ENCODE measurements at regions not wholly inside any gene's neighbourhood (a gene's known extent, or its start where the extent isn't known, plus 50 kb on each side); places are given as distances from the start of the nearest gene placed in this dataset.

DNA sequence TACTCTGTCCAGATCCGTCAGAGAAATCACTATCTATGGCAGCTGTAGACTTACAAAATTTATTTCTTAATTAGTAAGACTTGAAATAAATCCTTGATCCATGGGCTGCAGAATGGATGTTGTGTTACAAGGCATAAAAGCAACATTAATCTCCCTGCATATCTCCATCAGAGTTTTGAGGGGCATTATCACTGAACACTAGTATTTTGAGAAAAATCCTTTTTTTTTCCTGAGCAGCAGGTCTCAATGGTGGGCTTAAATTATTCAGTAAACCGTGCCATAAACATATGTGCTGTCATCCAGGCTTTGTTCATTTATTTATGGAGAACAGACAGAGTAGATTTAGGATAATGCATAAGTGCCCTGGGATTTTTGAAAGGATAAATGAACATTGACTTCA, 457.9 kb upstream of the CTSO start:
- H3K36me3 ChIP-seq (ENCODE audit: control insufficient read depth in 2 of 2, insufficient read depth in 2 of 2, low read length in 1 of 2) = no peaks in the 10 kb centered on the region
- no peak overlapping the region for H3K4me3 ChIP-seq (ENCODE audit: low read length in 2 of 2)
- no peak overlapping the region for H3K27ac ChIP-seq (ENCODE audit: low read depth in 1 of 2, low read length in 1 of 2)
- no peaks in the 10 kb centered on the region for H3K27me3 ChIP-seq (ENCODE audit: control insufficient read depth in 2 of 2, insufficient read depth in 1 of 2, low read length in 1 of 2)
- DNase-seq (ENCODE audit: low read depth in 6 of 9, low spot score in 9 of 9) = no peak
- WGBS = 82% methylated on average over 2 of the region's 2 CpGs
- H3K4me1 ChIP-seq (ENCODE audit: control insufficient read depth in 2 of 2, insufficient read depth in 2 of 2, low read length in 2 of 2) = no peaks in the 10 kb centered on the region
- H3K9me3 ChIP-seq (ENCODE audit: control insufficient read depth in 2 of 2, insufficient read depth in 1 of 2, low read length in 1 of 2) = no peaks in the 10 kb centered on the region

DNA sequence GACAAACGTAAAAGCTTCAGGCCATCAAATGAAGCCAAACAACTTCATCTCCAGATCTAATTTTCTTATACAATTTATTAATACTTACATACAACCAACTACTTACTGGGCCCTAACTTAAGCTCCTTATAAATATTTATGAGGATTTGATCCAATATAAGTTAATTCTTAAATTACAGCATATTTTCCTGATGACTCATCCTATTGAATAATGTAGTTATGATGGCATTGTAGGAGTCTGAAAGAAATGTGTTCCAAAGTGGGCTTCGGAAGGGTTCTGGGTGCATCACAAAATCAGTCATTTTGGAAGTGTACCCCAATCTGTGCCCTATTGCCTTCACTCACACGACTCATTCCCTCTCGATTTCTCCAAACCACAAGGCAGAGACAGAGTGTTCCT, 455.1 kb upstream of the CTSO start:
- Histone ChIP-seq H3K27me3 (ENCODE audit: control insufficient read depth in 2 of 2, insufficient read depth in 1 of 2, low read length in 1 of 2) (no peaks in the 10 kb centered on the region), H3K4me1 (ENCODE audit: control insufficient read depth in 2 of 2, insufficient read depth in 2 of 2, low read length in 2 of 2) (no peaks in the 10 kb centered on the region), H3K9me3 (ENCODE audit: control insufficient read depth in 2 of 2, insufficient read depth in 1 of 2, low read length in 1 of 2) (no peaks in the 10 kb centered on the region), H3K36me3 (ENCODE audit: control insufficient read depth in 2 of 2, insufficient read depth in 2 of 2, low read length in 1 of 2) (no peaks in the 10 kb centered on the region), H3K27ac (ENCODE audit: low read depth in 1 of 2, low read length in 1 of 2) (no peak overlapping the region), H3K4me3 (ENCODE audit: low read length in 2 of 2) (no peak overlapping the region)
- WGBS = 93% methylated on average over 4 of the region's 4 CpGs
- DNase-seq (ENCODE audit: low read depth in 6 of 9, low spot score in 9 of 9) = no peak

- 73% methylated on average over 2 of the region's 2 CpGs for WGBS
These were observed 447.7 kb upstream of the CTSO start for GRCh38 chr4:156401371-156401770.

GRCh38 chr4:156396534-156396933, 442.9 kb upstream of the CTSO start:
- WGBS = 88% methylated on average over 2 of the region's 2 CpGs
- Histone ChIP-seq H3K27ac (ENCODE audit: low read depth in 1 of 2, low read length in 1 of 2) (no peak overlapping the region), H3K9me3 (ENCODE audit: control insufficient read depth in 2 of 2, insufficient read depth in 1 of 2, low read length in 1 of 2) (no peaks in the 10 kb centered on the region), H3K4me3 (ENCODE audit: low read length in 2 of 2) (no peak overlapping the region), H3K36me3 (ENCODE audit: control insufficient read depth in 2 of 2, insufficient read depth in 2 of 2, low read length in 1 of 2) (no peaks in the 10 kb centered on the region), H3K27me3 (ENCODE audit: control insufficient read depth in 2 of 2, insufficient read depth in 1 of 2, low read length in 1 of 2) (no peaks in the 10 kb centered on the region), H3K4me1 (ENCODE audit: control insufficient read depth in 2 of 2, insufficient read depth in 2 of 2, low read length in 2 of 2) (no peaks in the 10 kb centered on the region)
- no peak for DNase-seq (ENCODE audit: low read depth in 6 of 9, low spot score in 9 of 9)

More at GRCh38 chr4:156401371-156401770, 447.7 kb upstream of the CTSO start:
- no peak overlapping the region for H3K4me3 ChIP-seq (ENCODE audit: low read length in 2 of 2)
- no peak for DNase-seq (ENCODE audit: low read depth in 6 of 9, low spot score in 9 of 9)
- H3K27me3 ChIP-seq (ENCODE audit: control insufficient read depth in 2 of 2, insufficient read depth in 1 of 2, low read length in 1 of 2) = no peaks in the 10 kb centered on the region
- H3K36me3 ChIP-seq (ENCODE audit: control insufficient read depth in 2 of 2, insufficient read depth in 2 of 2, low read length in 1 of 2) = no peaks in the 10 kb centered on the region
- no peaks in the 10 kb centered on the region for H3K9me3 ChIP-seq (ENCODE audit: control insufficient read depth in 2 of 2, insufficient read depth in 1 of 2, low read length in 1 of 2)
- no peak overlapping the region for H3K27ac ChIP-seq (ENCODE audit: low read depth in 1 of 2, low read length in 1 of 2)
- no peaks in the 10 kb centered on the region for H3K4me1 ChIP-seq (ENCODE audit: control insufficient read depth in 2 of 2, insufficient read depth in 2 of 2, low read length in 2 of 2)

GRCh38 chr4:156391325-156391653, 437.6 kb upstream of the CTSO start:
- Histone ChIP-seq H3K4me3 (ENCODE audit: low read length in 2 of 2) (no peak overlapping the region), H3K36me3 (ENCODE audit: control insufficient read depth in 2 of 2, insufficient read depth in 2 of 2, low read length in 1 of 2) (no peaks in the 10 kb centered on the region), H3K9me3 (ENCODE audit: control insufficient read depth in 2 of 2, insufficient read depth in 1 of 2, low read length in 1 of 2) (no peaks in the 10 kb centered on the region), H3K27me3 (ENCODE audit: control insufficient read depth in 2 of 2, insufficient read depth in 1 of 2, low read length in 1 of 2) (no peaks in the 10 kb centered on the region), H3K4me1 (ENCODE audit: control insufficient read depth in 2 of 2, insufficient read depth in 2 of 2, low read length in 2 of 2) (no peaks in the 10 kb centered on the region), H3K27ac (ENCODE audit: low read depth in 1 of 2, low read length in 1 of 2) (no peak overlapping the region)
- DNase-seq (ENCODE audit: low read depth in 6 of 9, low spot score in 9 of 9) = no peak
- 93% methylated on average over 2 of the region's 2 CpGs for WGBS

DNA sequence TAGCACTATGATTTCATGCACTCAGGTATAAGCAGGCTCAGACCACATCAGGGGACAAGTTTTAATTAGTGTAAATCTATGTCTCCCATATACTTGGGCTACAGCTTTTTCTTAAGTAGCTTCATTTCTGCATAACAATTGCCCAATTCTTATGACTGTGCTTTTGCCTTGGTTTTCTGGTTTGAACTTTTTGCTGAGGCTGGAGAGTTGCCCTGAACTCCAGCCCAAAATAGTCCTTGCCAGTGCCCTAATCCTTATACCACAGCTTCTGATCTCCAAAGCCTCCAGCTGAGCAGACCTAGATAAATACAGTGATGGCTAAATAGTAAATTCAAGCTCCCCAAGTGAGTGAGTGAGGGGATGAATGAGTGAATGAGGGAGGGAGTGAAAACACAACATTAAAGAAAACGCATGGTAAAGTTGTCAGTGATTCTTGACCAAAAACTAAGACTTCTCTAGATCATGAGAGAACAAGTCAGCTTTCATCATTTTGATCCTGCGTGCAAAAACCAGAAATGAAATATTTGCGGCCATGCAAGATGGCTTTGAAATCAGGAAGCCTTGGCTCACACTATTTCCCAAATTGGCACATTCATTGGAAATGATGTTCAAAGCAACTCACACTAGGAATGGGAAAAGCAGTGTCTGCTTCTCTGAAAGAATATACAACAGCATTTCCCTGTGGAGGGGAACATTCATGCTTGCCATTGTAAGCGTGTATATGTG, 437.1 kb upstream of the CTSO start:
- H3K4me1 ChIP-seq (ENCODE audit: control insufficient read depth in 2 of 2, insufficient read depth in 2 of 2, low read length in 2 of 2) = no peaks in the 10 kb centered on the region
- H3K27me3 ChIP-seq (ENCODE audit: control insufficient read depth in 2 of 2, insufficient read depth in 1 of 2, low read length in 1 of 2) = no peaks in the 10 kb centered on the region
- H3K27ac ChIP-seq (ENCODE audit: low read depth in 1 of 2, low read length in 1 of 2) = no peak overlapping the region
- no peaks in the 10 kb centered on the region for H3K36me3 ChIP-seq (ENCODE audit: control insufficient read depth in 2 of 2, insufficient read depth in 2 of 2, low read length in 1 of 2)
- H3K4me3 ChIP-seq (ENCODE audit: low read length in 2 of 2) = no peak overlapping the region
- no peaks in the 10 kb centered on the region for H3K9me3 ChIP-seq (ENCODE audit: control insufficient read depth in 2 of 2, insufficient read depth in 1 of 2, low read length in 1 of 2)
- no peak for DNase-seq (ENCODE audit: low read depth in 6 of 9, low spot score in 9 of 9)
- WGBS = 93% methylated on average over 4 of the region's 4 CpGs

- no peak for DNase-seq (ENCODE audit: low read depth in 6 of 9, low spot score in 9 of 9)
- H3K4me3 ChIP-seq (ENCODE audit: low read length in 2 of 2) = no peak overlapping the region
- 88% methylated on average over 3 of the region's 3 CpGs for WGBS
These were observed 435.2 kb upstream of the CTSO start for GRCh38 chr4:156388826-156389225.

DNA sequence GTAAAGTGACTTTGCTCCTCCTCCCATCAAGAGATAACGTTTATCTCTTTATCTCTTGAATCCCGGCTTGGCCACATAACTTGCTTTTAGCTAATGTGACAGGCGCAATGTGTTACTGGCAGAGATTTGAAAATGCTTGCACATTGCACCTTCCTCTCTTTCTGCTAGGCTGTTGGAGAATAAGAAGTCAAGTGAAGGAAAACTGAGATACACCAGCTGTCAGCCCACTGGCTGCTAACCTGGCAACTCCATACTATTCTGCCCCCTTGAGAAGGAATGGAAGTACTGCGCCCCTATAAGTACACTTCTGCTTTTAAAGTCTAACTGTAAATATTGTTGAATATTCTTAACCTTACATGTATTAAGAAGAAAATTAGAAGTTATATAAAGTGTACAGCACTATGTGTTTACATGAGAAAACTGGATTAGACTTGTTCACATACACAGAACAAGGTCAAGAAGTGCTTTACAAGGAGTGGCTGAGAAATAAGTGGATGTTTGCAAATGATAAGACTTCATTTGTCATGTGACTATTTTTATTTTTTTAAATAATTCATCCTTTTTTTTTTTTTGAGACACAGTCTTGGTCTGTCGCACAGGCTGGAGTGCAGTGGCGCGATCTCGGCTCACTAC, 424.5 kb upstream of the CTSO start:
- 94% methylated on average over 8 of the region's 8 CpGs for WGBS
- H3K9me3 ChIP-seq (ENCODE audit: control insufficient read depth in 2 of 2, insufficient read depth in 1 of 2, low read length in 1 of 2) = no peaks in the 10 kb centered on the region
- H3K36me3 ChIP-seq (ENCODE audit: control insufficient read depth in 2 of 2, insufficient read depth in 2 of 2, low read length in 1 of 2) = no peaks in the 10 kb centered on the region
- H3K4me3 ChIP-seq (ENCODE audit: low read length in 2 of 2) = no peak overlapping the region
- H3K27me3 ChIP-seq (ENCODE audit: control insufficient read depth in 2 of 2, insufficient read depth in 1 of 2, low read length in 1 of 2) = no peaks in the 10 kb centered on the region
- no peak overlapping the region for H3K27ac ChIP-seq (ENCODE audit: low read depth in 1 of 2, low read length in 1 of 2)
- no peaks in the 10 kb centered on the region for H3K4me1 ChIP-seq (ENCODE audit: control insufficient read depth in 2 of 2, insufficient read depth in 2 of 2, low read length in 2 of 2)
- peak in 1 of 9 donors; percentile 3 for DNase-seq (ENCODE audit: low read depth in 6 of 9, low spot score in 9 of 9)

More at GRCh38 chr4:156388826-156389225, 435.2 kb upstream of the CTSO start:
- H3K9me3 ChIP-seq (ENCODE audit: control insufficient read depth in 2 of 2, insufficient read depth in 1 of 2, low read length in 1 of 2) = no peaks in the 10 kb centered on the region
- no peaks in the 10 kb centered on the region for H3K4me1 ChIP-seq (ENCODE audit: control insufficient read depth in 2 of 2, insufficient read depth in 2 of 2, low read length in 2 of 2)
- no peaks in the 10 kb centered on the region for H3K27me3 ChIP-seq (ENCODE audit: control insufficient read depth in 2 of 2, insufficient read depth in 1 of 2, low read length in 1 of 2)
- no peaks in the 10 kb centered on the region for H3K36me3 ChIP-seq (ENCODE audit: control insufficient read depth in 2 of 2, insufficient read depth in 2 of 2, low read length in 1 of 2)
- H3K27ac ChIP-seq (ENCODE audit: low read depth in 1 of 2, low read length in 1 of 2) = no peak overlapping the region

GRCh38 chr4:156377036-156377710, 423.5 kb upstream of the CTSO start:
- no peaks in the 10 kb centered on the region for H3K4me1 ChIP-seq (ENCODE audit: control insufficient read depth in 2 of 2, insufficient read depth in 2 of 2, low read length in 2 of 2)
- no peak overlapping the region for H3K27ac ChIP-seq (ENCODE audit: low read depth in 1 of 2, low read length in 1 of 2)

More at GRCh38 chr4:156377036-156377710, 423.5 kb upstream of the CTSO start:
- 87% methylated on average over 5 of the region's 5 CpGs for WGBS
- Histone ChIP-seq H3K4me3 (ENCODE audit: low read length in 2 of 2) (no peak overlapping the region), H3K36me3 (ENCODE audit: control insufficient read depth in 2 of 2, insufficient read depth in 2 of 2, low read length in 1 of 2) (no peaks in the 10 kb centered on the region), H3K9me3 (ENCODE audit: control insufficient read depth in 2 of 2, insufficient read depth in 1 of 2, low read length in 1 of 2) (no peaks in the 10 kb centered on the region), H3K27me3 (ENCODE audit: control insufficient read depth in 2 of 2, insufficient read depth in 1 of 2, low read length in 1 of 2) (no peaks in the 10 kb centered on the region)
- no peak for DNase-seq (ENCODE audit: low read depth in 6 of 9, low spot score in 9 of 9)
